Skeletal muscle cell (primary cell): ENCODE measurements at regions not wholly inside any gene's neighbourhood (a gene's known extent, or its start where the extent isn't known, plus 50 kb on each side); places are given as distances from the start of the nearest gene placed in this dataset.

Source experiments
- DNase-seq: peaks from one replicate; pipeline ENCODE4 v3.0.0-alpha.2; 2010; ENCODE audit warnings: low read depth
- H3K4me3 ChIP-seq: 2 replicates; pipeline ENCODE4 v1.5.1; 2011; ENCODE audit warnings: low read depth, mild to moderate bottlenecking, control low read depth, low read length, moderate library complexity

DNA sequence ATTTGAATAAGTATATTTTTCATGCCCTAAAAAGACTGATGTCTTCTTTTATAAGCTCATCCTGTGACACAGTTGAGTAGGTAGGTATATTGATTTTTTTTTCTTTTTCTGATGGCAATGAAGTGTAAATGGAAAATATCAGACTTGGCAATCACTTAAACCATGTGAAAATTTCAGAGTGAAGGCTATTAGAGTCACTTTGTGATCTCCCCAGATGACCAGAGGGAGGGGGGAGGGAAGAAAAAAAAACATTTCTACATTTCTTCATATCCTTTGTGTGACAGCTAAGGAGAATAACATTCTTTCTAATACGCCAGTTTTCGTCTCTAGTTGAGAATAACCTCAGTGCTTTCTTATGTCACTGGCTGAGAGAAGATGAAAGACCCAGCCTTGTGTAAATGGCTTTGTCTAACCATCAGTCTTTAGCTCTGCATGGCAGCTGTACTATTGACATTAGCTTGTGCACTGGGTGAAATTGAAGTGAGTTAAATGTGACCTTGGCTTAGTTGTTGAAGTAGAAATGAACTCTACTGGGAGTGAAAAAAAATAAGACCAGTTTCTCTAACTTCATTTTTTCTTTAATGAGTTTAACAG is 332.1 kb upstream of the DACH1 start:
- no peak overlapping the region for H3K4me3 ChIP-seq
- DNase-seq, result no peak

DNA sequence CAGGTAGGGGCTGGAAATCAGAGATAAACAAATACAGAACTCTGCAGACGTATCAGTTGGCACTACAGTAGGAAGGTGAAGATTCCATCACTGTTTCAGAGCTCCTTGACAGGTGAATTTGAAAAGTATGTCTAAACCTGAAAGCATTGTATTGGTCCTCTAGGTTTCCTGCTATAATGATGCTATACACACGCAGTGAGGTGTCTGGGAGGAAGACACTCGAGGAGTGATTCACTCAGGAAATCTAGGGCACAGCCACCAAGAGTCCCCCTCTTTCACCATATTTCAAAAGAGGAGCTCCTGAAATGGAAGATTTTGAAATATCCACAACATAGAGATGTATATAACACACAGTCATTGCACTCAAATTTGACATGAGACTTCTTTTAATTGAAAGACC is 331.0 kb upstream of the DACH1 start:
- no peak overlapping the region for H3K4me3 ChIP-seq
- DNase-seq, result no peak

DNA sequence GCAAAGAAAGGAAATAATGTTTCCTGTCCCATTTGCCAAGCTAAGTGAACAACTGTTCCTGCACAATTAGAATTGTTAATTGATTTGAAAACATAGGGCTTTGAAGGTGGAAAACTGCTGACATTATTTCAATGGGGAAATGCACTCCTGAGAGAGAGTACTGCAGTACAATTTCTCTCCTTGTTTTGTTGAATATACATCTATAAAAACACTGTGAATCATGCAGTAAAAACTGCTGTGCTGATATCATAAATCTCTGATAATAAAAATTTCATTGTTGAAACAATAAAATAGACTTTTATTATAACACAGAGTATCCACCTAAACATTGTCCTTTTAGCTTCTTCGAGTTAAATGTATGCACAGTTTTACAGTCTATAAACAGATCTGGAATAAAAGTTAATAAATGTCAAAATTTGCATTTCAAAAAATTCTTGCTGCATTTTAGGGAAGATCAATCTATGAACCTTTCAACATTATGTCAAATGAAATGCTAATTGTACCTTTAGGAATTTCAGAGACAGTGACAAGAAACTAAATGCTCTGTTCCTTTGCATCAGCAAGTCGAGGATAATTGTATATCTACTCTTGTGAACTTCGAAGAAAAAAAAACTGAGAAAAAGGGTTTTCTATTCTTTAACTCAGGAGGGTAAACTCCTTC is 328.2 kb upstream of the DACH1 start:
- H3K4me3 ChIP-seq, result no peak overlapping the region

DNA sequence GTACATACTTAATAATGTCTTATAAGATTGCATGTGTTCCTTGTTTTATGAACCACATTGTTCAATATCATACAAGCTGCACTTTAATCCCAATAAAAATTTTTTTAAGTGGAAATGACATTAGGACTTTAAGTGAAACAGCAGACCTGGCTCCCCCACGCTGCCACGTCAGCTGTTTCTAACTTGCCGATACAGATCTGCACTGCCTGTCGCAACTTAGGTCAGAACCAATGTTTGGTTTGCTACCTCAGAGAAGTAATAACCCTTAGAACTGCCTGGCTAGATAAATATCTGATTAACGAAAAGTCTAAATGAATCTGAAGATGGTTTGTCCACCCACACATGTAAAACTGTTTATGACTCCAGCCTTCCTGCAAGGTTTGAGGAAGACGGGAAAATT is 327.5 kb upstream of the DACH1 start:
- no peak for DNase-seq
- H3K4me3 ChIP-seq, result no peak overlapping the region

More for the DNA sequence above, 328.2 kb upstream of the DACH1 start:
- no peak for DNase-seq

DNA sequence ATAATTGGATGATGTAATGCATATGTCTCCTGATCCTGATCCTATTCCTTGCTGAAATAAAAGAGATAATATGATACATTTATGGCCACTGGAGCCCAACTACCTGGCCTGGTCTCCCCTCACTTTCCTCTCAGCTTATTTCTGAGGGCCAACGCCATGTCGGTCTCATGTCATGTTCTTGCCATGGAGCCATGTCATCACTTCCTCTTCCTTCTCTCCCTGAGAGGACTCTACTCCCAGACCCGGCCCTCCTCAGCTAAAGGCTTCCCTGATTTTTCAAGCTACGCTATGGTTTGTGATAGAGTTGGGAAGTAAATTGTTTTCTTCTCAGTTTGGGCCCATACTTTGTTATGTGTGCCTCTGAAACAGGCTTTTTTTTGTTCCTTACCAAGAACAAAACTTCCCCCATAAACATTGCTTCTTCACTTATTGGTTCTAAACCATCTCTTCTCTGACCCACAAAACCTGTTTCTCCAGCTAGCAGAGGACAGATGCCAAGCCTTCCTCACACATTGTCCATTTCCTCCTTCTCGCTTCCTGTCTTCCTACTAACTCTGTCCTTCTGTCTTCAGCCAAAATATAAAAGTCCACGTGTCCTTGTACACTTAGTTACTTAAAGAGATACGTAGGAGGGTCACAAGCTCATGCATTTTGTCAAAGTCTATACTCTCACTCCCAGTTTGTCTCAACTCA is 319.9 kb upstream of the DACH1 start:
- H3K4me3 ChIP-seq, result no peak overlapping the region
- no peak for DNase-seq

DNA sequence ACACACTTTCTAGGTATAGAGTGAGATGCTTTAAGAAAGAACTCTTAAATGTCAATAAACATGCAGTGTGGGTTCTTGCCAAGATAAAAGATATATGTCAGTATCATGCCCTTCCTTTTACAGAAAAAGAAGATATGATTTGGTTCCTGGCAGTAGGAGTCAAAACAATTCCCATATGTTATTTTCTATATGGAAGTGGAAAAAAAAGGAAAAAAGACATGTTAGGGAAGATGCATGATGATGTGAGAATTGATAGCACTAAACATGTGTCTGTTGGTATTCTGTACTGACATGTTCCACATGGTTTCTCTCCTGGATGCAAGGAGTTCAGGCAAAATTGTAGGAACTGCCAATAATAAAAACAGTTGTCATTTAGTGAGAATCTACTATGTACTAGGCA is 318.8 kb upstream of the DACH1 start:
- H3K4me3 ChIP-seq, result no peak overlapping the region
- no peak for DNase-seq

DNA sequence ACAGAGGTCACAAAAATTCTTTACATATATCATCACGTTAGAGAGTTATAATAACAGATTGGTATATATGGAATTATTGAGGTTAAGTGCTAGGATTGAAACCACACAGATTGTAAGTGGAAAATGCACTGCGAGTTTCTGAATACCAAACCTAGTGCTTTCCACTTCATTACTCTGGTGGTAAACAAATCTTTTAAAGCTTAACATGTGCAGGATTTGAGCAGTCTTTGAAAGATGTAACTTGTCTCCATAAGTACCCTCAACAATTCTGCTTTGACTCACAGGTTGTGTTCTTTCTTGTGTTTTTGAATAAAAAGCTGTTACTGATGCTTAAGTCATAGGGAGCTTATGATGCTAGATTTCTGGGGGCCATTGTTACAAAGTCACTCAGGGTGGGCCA is 314.7 kb upstream of the DACH1 start:
- H3K4me3 ChIP-seq, result no peak overlapping the region
- DNase-seq, result no peak

DNA sequence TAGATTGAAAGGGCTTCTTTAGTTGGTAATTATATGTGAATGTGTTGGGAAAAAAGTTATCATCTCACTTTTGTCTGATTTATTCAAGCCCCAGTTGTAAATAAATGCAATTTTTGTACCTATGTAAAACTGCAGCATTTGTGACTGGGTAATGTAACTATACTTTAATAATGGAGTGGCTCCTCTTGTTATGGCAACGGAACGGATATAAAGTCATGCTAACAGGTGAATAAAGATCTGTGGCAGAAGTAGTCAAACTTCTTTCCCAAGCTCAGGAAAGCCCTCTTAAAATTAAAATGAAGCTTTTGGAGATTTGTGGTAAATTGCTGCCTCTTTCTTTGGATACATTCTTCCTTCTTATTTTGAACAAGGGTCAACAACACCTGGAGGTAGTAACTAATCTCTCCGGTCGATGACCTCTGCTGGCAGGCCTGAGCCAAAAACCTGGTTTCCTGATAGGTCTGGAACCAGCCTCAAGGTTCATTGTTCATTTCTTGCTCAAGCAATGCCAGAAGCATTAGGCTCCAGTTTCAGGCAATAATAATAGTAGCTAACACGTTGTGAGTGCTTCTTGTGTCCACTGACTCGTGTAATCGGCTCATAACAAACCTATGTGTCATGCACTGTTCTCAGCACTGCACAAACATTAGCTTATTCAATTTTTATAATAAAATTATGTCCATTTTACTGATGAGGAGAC is 313.4 kb upstream of the DACH1 start:
- no peak overlapping the region for H3K4me3 ChIP-seq
- DNase-seq, result no peak

DNA sequence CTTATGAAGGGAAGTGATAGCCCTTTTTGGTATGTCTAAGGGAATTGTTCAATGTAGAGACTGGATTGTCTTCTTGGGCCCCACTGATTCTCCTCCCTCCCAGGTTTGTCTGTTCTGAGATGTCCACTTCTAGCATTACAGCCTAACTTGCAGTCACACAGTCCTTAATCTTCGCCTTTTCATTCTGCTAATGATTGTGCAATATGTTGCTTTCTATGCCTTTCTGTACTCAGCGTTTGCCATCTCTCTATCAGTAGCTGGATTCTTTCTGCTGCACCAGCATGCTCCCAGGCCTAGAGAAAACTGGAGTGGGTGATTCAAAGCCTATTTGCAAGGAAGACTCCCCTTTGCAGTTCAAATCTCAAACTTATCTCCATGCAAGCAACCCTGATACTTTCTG is 307.5 kb upstream of the DACH1 start:
- H3K4me3 ChIP-seq, result no peak overlapping the region
- no peak for DNase-seq

DNA sequence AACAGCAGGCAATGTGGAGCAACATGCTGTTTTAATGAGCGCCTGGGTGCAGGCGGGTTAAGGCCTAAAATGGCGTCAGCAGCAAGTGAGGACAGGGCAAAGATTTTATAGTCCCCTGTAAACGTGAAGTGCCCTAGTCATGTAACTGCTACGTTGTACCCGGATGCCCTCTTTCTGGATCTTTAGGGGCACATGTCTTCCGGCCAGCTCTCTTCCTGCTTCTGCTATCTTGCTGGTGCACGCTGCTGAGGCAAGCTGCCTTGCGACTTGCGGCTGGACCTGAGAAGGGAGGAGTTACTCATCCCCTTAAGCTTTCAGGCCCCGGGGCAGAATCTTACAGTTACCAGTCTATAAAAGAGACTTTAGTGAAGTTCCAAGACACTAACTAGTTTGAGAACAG is 303.6 kb upstream of the DACH1 start:
- H3K4me3 ChIP-seq, result no peak overlapping the region
- no peak for DNase-seq

DNA sequence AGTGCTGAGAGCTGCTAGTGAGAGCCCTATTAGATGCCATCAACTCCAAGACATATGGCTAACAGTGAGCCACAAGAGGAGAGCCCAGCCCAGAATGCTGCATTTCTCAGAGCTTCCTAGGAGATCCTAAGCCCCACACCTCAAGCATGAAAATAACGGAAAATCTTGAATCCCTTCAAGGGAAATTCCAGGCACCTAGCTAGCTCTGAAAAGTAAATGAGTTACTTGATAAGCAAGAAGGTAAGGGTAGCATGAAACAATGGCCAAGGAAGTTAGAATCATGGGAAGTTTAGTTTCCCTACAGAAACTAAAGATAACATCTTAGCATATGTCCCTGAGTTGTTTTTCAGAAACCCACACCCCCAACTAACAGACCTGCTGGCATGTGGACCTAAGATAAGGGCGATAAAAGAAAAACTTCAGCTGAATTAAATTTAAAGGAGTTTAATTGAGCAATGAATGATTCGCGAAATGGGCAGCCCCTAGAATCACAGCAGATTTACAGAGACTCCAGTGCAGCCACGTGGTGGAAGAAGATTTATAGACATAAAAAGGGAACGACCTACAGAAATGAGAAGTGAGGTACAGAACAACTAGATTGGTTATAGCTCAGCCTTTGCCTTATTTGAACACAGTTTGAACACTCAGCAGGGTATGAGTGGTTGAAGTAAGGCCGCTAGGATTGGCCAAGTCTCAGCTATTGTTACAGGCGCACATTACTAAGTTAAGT is 301.3 kb upstream of the DACH1 start:
- no peak for DNase-seq
- H3K4me3 ChIP-seq, result no peak overlapping the region

DNA sequence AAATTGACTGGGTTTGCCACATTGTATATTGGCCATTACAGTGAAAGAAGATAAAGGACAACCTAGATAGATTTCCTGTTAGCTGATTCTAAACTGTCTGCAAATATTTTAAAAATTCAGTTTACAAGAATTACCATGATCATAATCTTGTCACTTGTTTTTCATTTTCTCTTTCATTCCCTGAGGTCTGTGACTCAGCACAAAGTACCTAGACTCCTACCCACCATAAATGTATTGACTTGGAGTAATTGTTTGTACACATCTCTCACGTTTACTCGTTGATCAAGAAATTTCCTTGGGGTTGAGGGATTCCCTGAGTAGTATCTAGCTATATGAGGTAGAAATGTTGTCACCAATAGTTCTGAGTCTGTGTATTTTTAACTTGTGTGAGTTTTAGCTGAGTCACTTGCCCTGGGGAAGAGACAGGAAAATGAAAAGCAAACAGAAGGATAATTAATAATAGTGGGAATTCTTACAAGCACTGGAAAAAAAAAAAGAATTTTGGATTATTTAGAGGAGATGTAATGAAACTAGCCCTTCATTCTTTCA is 299.2 kb upstream of the DACH1 start:
- H3K4me3 ChIP-seq, result no peak overlapping the region
- no peak for DNase-seq

DNA sequence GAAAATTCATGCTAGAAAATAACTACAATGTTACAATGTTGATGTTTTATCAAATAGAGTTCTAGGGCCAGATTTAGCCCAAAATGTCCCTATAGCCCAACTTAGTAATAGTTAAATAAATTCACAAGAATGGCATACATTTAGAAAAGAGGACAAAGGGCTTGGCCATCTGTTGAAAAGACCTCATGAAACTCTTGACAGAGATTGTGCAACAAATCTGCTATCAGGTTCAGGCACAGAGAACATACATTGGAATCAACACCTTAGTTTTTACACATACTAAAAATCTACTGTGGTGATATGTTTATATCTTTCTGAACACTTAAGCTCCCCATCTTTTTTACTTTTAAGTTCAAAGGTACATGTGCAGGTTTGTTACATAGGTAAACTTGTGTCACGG is 298.3 kb upstream of the DACH1 start:
- no peak overlapping the region for H3K4me3 ChIP-seq
- DNase-seq, result no peak

DNA sequence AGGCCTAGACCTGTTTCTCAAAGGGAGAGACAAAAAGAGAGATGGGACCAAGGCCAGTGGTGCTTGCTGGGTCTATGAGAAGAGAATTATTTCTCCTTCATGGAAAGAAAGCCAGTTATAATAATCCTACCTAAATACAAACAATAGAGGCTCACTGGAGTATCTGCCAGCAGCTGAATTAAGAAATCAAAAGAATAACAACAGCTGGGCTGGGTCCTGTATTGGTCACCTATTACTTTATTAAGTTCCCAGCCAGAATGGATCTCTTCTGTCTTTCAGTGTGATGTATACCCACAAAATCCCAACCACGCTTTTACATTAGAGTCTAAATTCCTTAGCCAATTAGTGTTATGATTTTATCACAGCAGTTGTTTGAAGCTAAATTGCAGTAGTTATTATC is 297.8 kb upstream of the DACH1 start:
- DNase-seq, result no peak
- no peak overlapping the region for H3K4me3 ChIP-seq

DNA sequence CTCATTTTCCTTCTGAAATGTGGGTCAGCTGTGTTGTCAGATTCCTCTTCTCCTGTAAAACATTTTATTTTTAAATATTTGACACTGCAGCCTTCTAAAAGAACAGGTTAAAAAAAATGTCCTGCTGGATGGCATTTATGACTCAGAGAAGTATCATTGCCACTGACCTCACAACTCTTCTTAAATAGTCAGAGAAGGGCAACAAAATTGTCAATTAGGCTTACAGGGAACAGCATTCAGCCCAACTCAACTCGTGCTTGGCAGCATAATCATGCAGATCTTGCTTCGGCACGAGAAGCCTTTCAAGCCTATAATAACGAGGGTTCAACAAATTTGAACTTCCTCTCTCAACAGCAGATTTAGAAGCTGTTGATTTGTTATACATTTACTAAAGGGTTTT is 296.7 kb upstream of the DACH1 start:
- no peak overlapping the region for H3K4me3 ChIP-seq
- no peak for DNase-seq

DNA sequence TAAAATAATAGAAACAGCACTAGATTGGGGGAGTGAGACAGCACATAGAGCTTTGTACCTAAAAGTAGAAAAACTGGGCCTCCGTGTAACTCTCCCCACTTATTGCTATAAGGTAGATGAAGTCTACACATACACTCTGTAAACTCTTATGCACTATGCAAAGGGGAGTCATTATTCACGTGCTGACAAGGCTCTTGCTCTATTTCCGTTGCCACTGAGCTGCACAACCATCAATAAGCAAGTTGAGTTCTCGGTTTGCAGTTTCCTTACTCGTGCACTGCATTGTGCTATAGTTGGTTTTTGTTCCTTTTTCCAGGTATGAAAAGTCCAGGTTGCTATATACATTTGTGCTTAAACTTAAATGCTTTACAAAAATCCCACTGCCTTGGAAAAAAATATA is 294.0 kb upstream of the DACH1 start:
- no peak for DNase-seq
- no peak overlapping the region for H3K4me3 ChIP-seq

DNA sequence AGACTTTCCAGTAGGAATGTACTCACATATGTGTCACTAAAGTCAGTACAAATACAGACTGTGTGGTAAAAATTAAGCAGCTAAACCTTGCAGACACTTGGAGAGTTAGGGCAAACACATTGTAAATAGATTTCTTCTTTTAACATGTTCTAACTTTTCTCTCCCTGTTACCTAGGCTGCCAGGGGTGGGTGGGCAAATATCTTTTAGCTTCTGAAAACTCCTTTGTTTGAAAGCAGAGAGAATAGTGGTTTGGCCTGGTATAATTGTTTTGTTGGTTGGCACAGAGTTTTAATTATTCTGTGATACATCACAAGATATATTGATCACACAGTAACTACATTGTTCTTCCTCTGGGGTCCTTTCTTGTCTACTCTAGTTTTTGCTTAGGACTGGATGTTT is 289.8 kb upstream of the DACH1 start:
- no peak overlapping the region for H3K4me3 ChIP-seq
- DNase-seq, result no peak

DNA sequence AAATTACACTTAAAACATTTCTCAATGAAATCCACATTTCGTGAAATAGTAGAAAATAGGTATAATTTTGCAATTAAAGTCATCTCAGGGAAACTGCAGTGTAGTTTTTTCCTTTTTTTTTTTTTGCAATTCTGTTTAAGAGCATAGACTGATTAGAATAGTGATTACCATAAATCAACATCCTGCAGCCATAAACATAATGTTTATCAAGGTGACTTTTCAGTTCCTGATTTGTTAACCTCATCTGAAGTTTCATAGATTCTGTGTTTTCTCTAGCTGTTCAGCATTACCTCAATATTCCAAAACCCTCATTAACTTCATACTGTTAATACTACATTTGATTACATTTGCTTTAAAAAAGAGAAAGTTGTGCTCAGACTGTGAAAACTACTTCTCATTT is 286.3 kb upstream of the DACH1 start:
- DNase-seq, result no peak
- no peak overlapping the region for H3K4me3 ChIP-seq

DNA sequence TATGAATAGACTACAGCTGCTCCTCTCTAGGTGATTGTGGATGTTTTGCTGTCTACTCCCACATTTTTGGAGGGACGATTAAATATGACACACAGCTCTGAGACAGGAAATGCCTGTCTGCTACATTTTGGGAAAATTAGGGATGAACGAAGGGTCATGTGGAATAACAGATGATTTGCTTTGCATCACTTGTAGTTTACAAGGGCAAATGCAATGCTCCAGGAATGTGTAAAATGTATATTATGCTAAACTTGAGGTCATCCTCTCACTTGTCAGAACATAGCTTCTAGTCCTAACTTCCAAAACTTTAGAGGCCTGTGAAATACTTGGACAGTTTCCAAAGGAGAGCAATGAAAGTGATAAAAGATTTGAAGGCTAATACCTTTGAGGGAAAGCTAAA is 284.2 kb upstream of the DACH1 start:
- H3K4me3 ChIP-seq, result no peak overlapping the region
- DNase-seq, result peak; percentile 55

DNA sequence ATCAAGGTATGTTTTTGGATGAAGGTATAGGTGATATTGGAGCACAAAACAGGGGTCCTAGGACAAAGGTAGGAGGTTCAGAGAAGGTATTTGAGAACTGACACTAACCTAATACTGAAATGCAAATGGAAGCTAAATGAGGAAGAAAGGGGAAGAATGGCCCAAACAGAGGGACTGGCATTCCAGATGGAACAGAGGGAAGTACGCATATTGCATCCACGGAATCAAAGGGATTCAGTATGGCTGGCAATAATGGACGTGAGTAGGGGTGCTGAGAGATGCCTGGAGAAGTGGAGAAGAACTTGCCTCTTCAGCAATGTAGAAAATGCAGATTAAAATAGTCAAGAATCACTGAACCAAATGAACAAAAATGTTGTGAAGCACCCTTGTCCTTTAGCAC is 283.5 kb upstream of the DACH1 start:
- H3K4me3 ChIP-seq, result no peak overlapping the region
- no peak for DNase-seq
